ENCODE measurements at regions not wholly inside any gene's neighbourhood (a gene's known extent, or its start where the extent isn't known, plus 50 kb on each side); places are given as distances from the start of the nearest gene placed in this dataset.

GRCh38 chr3:124207873-124208485, 216.1 kb upstream of the ROPN1 start:
- no peaks in the 10 kb centered on the region for H3K79me2 ChIP-seq (ENCODE audit: low read depth)
- BruUV-seq (replicated peaks) = no TSS peak
- H3K27ac ChIP-seq = no peak overlapping the region
- H2AFZ ChIP-seq = no peak overlapping the region
- H3K27me3 ChIP-seq (ENCODE audit: insufficient read depth, low read depth) = peaks cover 38% of the 10 kb centered on the region
- no peaks in the 10 kb centered on the region for H3F3A ChIP-seq (ENCODE audit: insufficient read depth, low read depth)
- no peak overlapping the region for H3K4me3 ChIP-seq
- TF ChIP-seq EZH2 (IDR thresholded peaks at IDR 0.05; ENCODE audit: low read depth) = no peak
- no peak for TF ChIP-seq CTCF (conservative IDR thresholded peaks at IDR 0.05)
- H3K4me1 ChIP-seq (replicated peaks; ENCODE audit: insufficient read depth) = no peaks in the 10 kb centered on the region
- POLR2A ChIA-PET (ENCODE audit: unreplicated experiment) = no interaction called here
- no peak overlapping the region for H3K4me2 ChIP-seq
- CTCF ChIA-PET = no interaction called here
- intact Hi-C loops (cut with micrococcal nuclease; ENCODE audit: unreplicated experiment) = no loop called here
- no peaks in the 10 kb centered on the region for H4K20me1 ChIP-seq (ENCODE audit: insufficient read depth)
- H3K9me2 ChIP-seq (ENCODE audit: insufficient read depth) = no peaks in the 10 kb centered on the region; the same call in 1 of the 2 replicates
- DNase-seq = no peak
- H3K36me3 ChIP-seq (ENCODE audit: low read depth) = no peaks in the 10 kb centered on the region
- no peaks in the 10 kb centered on the region for H3K9me3 ChIP-seq (ENCODE audit: insufficient read depth, low read depth)

GRCh38 chr3:124209426-124209825, 217.5 kb upstream of the ROPN1 start:
- Histone ChIP-seq H3K4me2 (no peak overlapping the region), H3K36me3 (ENCODE audit: low read depth) (no peaks in the 10 kb centered on the region), H3K9me3 (ENCODE audit: insufficient read depth, low read depth) (no peaks in the 10 kb centered on the region), H3K27me3 (ENCODE audit: insufficient read depth, low read depth) (peaks cover 23% of the 10 kb centered on the region; the same call in 1 of the 2 replicates), H3F3A (ENCODE audit: insufficient read depth, low read depth) (no peaks in the 10 kb centered on the region), H4K20me1 (ENCODE audit: insufficient read depth) (no peaks in the 10 kb centered on the region), H3K27ac (no peak overlapping the region), H2AFZ (no peak overlapping the region), H3K9me2 (ENCODE audit: insufficient read depth) (no peaks in the 10 kb centered on the region; the same call in 1 of the 2 replicates), H3K4me1 (replicated peaks; ENCODE audit: insufficient read depth) (no peaks in the 10 kb centered on the region), H3K4me3 (no peak overlapping the region), H3K79me2 (ENCODE audit: low read depth) (no peaks in the 10 kb centered on the region)
- no peak for DNase-seq
- BruUV-seq (replicated peaks) = no TSS peak
- ChIA-PET POLR2A (ENCODE audit: unreplicated experiment) (no interaction called here), CTCF (no interaction called here)
- intact Hi-C loops (cut with micrococcal nuclease; ENCODE audit: unreplicated experiment) = no loop called here
- TF ChIP-seq CTCF (conservative IDR thresholded peaks at IDR 0.05) (no peak), EZH2 (IDR thresholded peaks at IDR 0.05; ENCODE audit: low read depth) (no peak)

- TF ChIP-seq EZH2 (IDR thresholded peaks at IDR 0.05; ENCODE audit: low read depth) (no peak), CTCF (conservative IDR thresholded peaks at IDR 0.05) (no peak)
- no peak overlapping the region for H3K27ac ChIP-seq
- H3K9me2 ChIP-seq (ENCODE audit: insufficient read depth) = no peaks in the 10 kb centered on the region; the same call in 1 of the 2 replicates
- intact Hi-C loops (cut with micrococcal nuclease; ENCODE audit: unreplicated experiment) = no loop called here
- H3K27me3 ChIP-seq (ENCODE audit: insufficient read depth, low read depth) = peaks cover 17% of the 10 kb centered on the region; the same call in 1 of the 2 replicates
- no peaks in the 10 kb centered on the region for H3K36me3 ChIP-seq (ENCODE audit: low read depth)
- H2AFZ ChIP-seq = no peak overlapping the region
- H3K4me2 ChIP-seq = no peak overlapping the region
- H3K79me2 ChIP-seq (ENCODE audit: low read depth) = no peaks in the 10 kb centered on the region
- ChIA-PET POLR2A (ENCODE audit: unreplicated experiment) (no interaction called here), CTCF (no interaction called here)
- DNase-seq = no peak
- H3K4me3 ChIP-seq = no peak overlapping the region
- H3F3A ChIP-seq (ENCODE audit: insufficient read depth, low read depth) = no peaks in the 10 kb centered on the region
- H4K20me1 ChIP-seq (ENCODE audit: insufficient read depth) = no peaks in the 10 kb centered on the region
- H3K4me1 ChIP-seq (replicated peaks; ENCODE audit: insufficient read depth) = no peaks in the 10 kb centered on the region
- BruUV-seq (replicated peaks) = no TSS peak
- H3K9me3 ChIP-seq (ENCODE audit: insufficient read depth, low read depth) = no peaks in the 10 kb centered on the region
Observed at GRCh38 chr3:124210899-124211298, 219.0 kb upstream of the ROPN1 start.
